GM19467 (cell line): ENCODE measurements at regions not wholly inside any gene's neighbourhood (a gene's known extent, or its start where the extent isn't known, plus 50 kb on each side); places are given as distances from the start of the nearest gene placed in this dataset.

Experiments used
- ATAC-seq: cut with Tn5 transposase; IDR thresholded peaks from one replicate; pipeline ENCODE4 v1.9.1; 2021; ENCODE audit warnings: mild to moderate bottlenecking, moderate library complexity; ENCODE audit not compliant: unreplicated experiment

- no peak for ATAC-seq
These were observed 51.4 kb downstream of the MRPL36 start for GRCh38 chr5:1748271-1748670.

- no peak for ATAC-seq
These were observed 51.9 kb downstream of the MRPL36 start for GRCh38 chr5:1747803-1748085.

DNA sequence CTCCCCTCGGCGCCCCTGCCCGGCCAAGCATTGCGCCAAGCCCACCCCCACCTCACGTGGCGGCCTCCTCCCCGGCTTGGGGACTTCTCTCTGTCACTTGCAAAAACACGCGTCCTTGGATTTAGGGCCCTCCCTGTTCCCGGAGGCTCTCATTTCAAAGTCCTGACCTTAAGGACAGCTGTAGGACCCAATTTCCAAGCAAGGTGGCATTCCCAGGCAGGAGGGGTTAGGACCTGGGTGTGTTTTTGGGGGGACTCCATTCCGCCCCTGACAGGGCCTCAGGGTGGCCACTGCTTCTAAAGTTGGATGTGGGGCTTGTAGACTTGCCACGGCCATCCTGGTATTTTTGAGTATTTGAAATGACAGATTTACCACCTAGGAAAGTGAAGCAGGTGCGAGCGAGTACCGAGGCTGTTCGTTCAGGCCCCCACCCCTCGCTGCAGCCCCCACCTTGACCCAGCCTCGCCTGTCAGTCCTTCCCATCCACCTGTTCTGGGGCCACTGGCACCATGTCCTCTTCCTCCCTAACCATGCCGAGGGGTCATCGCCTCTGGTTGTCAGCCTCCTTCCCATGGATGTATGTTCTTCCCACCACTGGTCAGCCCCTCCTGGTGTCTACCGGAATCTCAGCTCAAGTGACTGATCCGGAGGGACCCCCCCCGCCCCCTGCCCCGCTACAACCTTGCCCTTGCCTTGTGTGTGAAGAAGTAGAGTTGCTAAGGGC is 52.4 kb downstream of the MRPL36 start:
- no peak for ATAC-seq

DNA sequence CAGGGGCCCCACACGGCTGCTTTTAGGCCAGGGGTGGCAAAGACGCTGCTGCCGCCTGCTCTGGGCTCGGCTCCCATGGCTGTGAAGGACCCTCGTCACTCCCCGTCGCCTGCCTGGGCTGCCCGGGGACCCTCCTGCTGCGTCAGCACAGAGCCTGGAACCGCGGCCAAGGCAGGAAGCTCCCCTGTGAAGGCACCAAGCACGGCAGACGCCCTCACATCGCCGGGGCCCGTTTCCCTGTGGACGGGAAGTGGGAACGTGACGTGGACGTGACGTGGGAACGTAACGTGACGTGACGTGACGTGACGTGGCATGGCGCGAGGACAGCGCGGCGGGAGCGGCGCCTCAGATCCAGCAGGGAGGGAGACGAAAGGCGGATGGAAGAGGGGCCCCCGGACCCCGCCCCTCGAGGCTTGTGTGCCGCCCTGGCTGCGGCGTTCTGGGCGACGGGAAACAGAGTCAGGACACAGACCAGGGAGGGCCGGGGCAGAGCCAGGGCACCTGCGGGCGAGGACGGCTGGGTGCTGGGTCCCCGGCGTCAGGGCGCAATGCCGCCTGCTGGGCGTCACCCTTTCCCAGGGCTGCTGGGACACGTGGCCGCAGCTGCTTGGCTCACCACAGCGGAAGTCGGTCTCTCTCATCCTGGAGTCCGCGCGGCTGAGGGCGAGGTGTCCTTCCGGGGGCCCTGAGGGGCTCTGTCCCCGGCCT is 53.1 kb downstream of the MRPL36 start:
- no peak for ATAC-seq

DNA sequence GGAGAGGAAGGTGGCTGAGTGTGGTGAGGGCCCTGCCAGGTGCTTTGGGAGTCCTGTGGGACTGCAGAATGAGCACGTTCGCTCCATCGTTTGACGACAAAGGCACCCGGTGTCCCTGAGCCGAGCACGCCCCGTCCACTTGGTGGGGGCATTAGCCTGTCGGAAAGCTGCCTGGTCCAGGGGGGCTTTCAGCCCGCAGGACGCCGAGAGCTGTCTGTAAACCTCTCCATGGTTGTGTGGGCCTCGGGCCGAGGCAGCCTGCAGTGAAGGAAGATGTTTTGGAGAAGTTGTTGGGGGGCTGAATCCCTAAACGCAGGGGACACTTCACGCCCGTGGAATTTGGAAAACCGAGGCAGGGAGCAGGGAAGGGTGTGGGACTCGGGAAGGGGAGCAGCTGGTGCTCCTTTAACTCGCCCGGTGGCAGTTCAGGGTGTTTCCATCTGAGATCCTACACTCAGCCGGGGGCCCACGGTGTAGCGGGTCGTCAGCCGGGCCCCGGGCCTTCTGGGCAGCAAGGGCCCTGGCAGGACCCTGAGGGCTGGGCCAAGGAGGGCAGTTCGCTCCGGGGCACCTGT is 53.8 kb downstream of the MRPL36 start:
- ATAC-seq: no peak

DNA sequence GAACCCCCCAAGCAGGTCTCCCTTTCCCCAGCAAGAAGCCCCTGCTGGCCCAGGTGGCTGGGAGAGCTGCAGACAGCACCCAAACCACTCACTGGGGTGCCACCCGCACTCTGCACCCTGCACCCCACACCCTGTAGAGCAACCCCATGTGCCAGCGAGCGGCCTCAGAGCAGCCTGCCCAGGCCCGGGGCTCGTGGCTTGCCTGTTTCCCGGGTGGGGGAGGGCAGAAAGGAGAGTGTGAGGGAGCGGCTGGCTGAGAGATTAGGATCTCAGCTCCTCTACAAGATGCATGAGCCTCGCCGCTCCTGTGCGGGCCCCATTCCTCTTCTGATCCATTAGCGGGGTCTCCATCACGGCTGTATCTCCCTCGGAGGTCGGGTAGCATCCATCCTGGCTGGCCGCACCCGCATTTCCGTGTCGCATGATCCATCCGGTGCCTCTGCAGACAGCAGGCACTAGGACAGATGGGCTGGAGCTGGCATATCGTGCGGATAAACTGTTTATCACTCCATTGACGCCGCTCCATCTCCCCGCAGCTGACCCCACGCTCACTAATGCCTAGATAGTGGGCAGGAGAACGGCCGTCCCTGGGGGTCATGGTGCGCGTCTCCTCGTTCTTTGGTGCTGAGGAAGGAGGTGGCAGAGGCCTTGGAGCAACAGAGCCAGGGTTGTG is 54.4 kb downstream of the MRPL36 start:
- ATAC-seq: no peak

DNA sequence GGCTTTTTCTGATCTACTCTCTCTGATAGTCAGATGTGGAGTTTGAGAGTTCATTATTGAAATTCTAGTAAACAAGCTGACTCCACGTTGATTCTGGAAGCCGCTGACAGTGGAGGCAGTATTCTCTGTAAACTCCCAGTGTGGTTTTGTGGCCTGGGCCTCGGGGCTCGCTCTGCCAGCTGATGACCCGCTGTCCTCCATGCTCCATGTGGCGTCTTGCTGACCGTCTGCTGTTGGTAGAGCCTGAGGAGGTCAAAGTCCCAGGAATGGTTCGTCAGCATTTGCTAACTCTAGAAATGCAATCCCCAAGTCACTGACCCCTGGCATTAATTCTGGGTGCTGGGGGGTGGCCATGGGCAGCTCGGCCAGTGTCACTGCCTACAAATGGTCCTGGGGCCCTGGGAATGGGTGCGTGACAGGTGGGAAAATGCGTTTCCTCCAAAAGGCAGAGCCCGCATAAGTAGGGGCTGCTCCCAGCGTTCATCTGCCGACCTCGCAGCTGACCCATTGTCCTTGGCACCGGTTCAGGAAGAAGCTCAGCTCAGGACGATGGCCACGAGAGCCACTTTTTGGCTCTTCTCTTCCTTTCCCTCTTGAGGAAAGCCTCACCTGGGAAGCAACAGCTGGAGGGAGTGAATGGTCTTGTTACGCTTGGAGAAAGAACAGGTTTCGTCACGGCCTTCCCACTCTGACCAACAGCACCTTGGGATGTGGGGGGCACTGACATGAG is 55.1 kb downstream of the MRPL36 start:
- ATAC-seq: no peak

DNA sequence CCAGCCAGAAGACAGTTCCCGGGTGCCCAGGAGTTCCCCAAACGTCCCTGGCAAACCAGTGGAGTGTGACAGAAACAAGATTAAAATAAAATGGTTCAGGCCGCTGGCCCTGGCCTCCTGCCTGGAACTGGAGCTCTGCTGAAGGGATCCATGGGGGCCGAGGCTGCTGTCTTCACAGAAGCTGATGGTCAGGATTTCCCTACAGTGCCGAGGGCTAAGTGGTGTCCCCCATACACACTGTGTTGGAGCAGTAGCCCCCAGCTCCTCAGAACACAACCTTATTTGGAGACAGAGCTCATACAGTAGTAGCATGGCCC is 55.9 kb downstream of the MRPL36 start:
- no peak for ATAC-seq

DNA sequence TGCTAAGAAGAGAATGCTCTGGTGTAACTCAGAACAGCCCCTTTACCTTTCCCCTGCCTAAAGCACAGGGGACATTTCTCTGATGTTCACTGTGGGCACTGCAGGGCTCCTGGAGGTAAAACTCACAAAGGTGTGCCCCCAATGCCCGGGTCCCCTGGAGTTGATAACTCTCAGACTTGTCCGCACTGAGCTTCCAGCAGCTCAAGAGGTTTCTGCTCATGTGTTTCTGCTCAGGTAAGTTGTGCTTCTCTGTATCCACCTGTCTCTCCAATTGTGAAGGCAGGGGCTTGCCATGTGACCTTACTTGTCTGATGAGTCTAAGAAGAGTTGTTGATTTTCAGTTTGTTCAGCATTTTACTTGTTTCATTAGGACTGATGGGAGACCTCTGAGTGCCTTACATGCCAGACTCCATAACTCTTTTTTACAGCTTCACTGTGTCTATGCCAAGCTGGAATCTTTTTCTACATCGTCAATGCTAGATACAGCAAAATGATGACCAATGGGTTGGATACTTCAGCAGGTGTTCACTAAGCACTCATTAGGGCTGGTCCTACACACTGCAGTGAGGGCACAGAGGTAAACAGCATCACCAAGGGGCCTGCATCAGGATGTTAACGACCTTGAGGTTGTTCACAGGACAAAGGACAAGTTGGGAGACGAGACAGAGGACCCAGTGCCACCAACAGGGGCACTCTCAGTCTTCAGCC is 56.4 kb downstream of the MRPL36 start:
- ATAC-seq: no peak

DNA sequence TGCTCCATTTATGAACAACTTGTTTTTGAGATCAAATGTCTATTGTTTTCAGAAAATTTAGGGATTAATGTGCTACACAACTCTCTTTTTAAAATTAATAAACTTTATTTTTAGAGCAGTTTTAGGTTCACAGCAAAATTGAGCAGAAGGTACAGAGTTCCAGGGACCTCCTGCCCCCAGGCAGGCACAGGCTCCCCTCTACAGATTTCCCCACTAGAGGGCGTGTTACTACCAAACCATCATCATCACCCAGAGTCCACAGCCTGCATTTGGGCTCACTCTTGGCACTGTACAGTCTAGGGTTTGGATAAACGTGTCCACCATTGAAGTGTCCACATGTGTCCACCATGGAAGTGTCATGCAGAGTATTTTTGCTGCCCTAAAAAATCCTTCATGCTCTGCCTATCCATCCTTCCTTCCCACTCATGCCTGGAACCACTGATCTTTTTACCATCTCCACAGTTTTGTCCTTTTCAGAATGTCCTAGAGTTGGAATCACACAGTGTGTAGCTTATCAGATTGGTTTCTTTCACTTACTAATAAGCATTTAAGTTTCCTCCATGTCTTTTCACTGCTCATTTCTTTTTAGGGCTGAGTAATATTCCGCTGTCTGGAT is 61.7 kb downstream of the MRPL36 start:
- peak; percentile 81 for ATAC-seq

DNA sequence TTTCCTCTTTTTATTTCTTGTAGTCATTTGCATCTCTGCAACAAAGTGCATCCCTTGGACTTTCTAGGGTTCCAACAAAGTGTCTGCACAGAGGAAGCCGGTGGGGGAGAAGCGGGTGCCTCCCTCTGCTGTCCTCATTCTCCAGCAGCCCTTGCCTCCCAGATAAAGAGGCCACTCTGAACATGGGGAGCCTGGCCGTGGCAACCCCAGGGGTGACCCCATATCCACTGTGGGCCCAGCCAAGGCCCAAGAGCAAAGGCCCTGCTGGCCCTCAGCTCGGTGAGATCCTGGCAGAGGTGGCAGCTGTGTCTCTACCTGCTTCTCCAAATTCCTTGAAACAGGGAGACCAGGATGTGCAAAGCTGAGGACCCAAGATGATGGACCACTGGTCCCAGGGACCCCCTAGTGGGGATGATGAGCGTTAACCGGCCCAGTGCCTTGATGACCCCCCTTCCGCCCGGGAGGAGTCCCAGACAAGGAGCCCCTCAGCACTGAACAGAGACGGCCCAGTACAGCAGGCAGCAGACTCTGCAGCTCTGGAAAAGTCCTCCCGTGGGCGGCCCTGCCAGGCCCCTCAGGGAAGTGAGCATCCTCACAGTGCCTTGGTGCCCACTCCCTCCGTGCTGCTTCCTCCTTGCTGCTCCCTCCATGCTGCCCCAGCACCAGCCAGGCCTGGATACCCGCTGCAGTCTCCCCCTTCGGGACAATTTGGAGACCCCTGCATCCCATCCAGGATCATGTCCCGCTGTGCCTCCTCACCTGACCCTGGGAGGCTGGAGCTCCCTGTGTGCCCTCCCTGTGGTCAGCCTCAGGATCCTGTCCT is 62.5 kb downstream of the MRPL36 start:
- ATAC-seq: no peak

DNA sequence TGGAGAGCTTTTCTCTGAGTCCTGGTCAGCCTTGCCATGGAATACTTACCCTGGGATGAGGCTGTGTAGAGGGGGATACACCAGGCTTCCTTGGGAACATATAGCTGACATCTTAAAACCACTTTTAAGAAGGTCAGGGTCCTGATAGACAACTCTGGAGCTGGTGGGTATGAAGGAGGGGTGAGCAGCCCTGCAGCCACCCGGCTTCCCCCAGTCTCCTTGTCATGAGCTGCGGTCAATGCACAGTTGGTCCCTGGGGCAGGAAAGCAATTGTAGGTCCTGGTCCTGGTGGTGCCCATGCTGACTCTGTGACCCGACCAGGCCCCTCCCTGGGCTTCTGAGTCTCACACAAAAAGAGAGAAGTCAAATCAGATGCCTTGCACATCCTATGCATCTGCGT is 63.6 kb downstream of the MRPL36 start:
- ATAC-seq: no peak

GRCh38 chr5:1735320-1735970 is 64.2 kb downstream of the MRPL36 start:
- ATAC-seq: no peak

DNA sequence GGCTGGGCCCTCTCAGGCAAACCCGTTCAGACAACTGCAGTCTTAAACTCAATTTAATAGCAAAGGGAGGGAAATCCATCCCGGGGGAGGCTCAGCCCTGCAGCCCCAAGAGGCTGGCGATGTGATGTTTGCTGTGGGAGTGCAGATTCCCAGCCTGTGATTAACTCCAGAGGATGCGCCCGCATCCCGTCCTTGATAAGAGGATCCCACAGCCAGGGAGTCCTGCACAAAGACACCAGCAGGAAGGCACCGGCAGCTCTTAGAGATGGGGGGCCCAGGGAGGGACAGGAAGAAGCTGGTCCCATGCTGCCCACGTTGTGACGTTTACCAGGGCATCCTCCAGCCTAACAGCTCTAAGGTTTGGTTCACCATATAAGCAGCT is 64.7 kb downstream of the MRPL36 start:
- no peak for ATAC-seq

GRCh38 chr5:1734271-1734907 is 65.2 kb downstream of the MRPL36 start:
- ATAC-seq: no peak

GRCh38 chr5:1733369-1733768 is 66.3 kb downstream of the MRPL36 start:
- ATAC-seq: no peak

GRCh38 chr5:1732945-1733344 is 66.7 kb downstream of the MRPL36 start:
- ATAC-seq: no peak

- ATAC-seq: no peak
These were observed 67.2 kb downstream of the MRPL36 start for GRCh38 chr5:1732238-1732941.
